Keratinocyte (primary cell): ENCODE measurements at regions not wholly inside any gene's neighbourhood (a gene's known extent, or its start where the extent isn't known, plus 50 kb on each side); places are given as distances from the start of the nearest gene placed in this dataset.

Source experiments
- CTCF ChIP-seq, 3 experiments: IDR thresholded peaks in 1 of 3; conservative IDR thresholded peaks in 1 of 3; optimal IDR thresholded peaks in 1 of 3; 2 replicates in 2 of 3; 3 replicates in 1 of 3; pipeline versions ENCODE3 to v1.5.1; 2011; ENCODE audit warnings: low read length in 3 of 3, mild to moderate bottlenecking in 3 of 3, moderate library complexity in 2 of 3, control low read depth in 1 of 3, inconsistent platforms in 1 of 3; ENCODE audit not compliant: insufficient read depth in 2 of 3; ENCODE audit errors: extremely low read depth in 1 of 3
- EZH2 ChIP-seq: IDR thresholded peaks from one replicate; pipeline ENCODE4 v1.6.1; 2012; ENCODE audit warnings: inconsistent platforms, mild to moderate bottlenecking, low read length, moderate library complexity

- TF ChIP-seq CTCF (optimal IDR thresholded peaks at IDR 0.05 in 1 of 3, IDR thresholded peaks at IDR 0.05 in 1 of 3, conservative IDR thresholded peaks at IDR 0.05 in 1 of 3; ENCODE audit: extremely low read depth in 1 of 3, insufficient read depth in 2 of 3, low read length in 3 of 3) (no peak), EZH2 (no peak)
These were observed 236.5 kb upstream of the ZMIZ1 start for GRCh38 chr10:78832281-78832680.
